WTC11 (cell line): ENCODE measurements at regions not wholly inside any gene's neighbourhood (a gene's known extent, or its start where the extent isn't known, plus 50 kb on each side); places are given as distances from the start of the nearest gene placed in this dataset.
"Not testable (repeated sequence)": the region's sequence is repeated elsewhere in the genome, so short reads cannot be mapped to it uniquely, and the experiment has no call there.

ENCODE experiments used
- ATAC-seq: fragments of 200-7000 bp; cut with Tn5 transposase; 2 replicates; pipeline ENCODE4 v1.10.0; 2021; ENCODE audit warnings: mild to moderate bottlenecking, moderate library complexity
- CTCF ChIA-PET: fragments of 300-600 bp; sonication (Branson Sonifier 250); formaldehyde crosslinking; loops from one replicate; lab custom pipeline; 2021; ENCODE audit warnings: antibody characterized with exemption; lab: Charles Lee
- POLR2A ChIA-PET: fragments of 350-600 bp; sonication (Branson Sonifier 250); formaldehyde crosslinking; loops from one replicate; lab custom pipeline; 2021; ENCODE audit warnings: antibody characterized with exemption; lab: Charles Lee
- DNase-seq: peaks from one replicate; pipeline ENCODE4 v3.0.0; 2021; ENCODE audit warnings: low spot score
- H3K27ac Mint-ChIP-seq: 2 replicates; pipeline ENCODE4 v1.8.0; 2021; ENCODE audit warnings: mixed read lengths
- H3K27me3 Mint-ChIP-seq: 2 replicates; pipeline ENCODE4 v1.8.0; 2021; ENCODE audit warnings: low read depth, mild to moderate bottlenecking, moderate library complexity, mixed read lengths
- H3K36me3 Mint-ChIP-seq: 2 replicates; pipeline ENCODE4 v1.8.0; 2021; ENCODE audit warnings: mixed read lengths
- H3K4me1 Mint-ChIP-seq: 2 replicates; pipeline ENCODE4 v1.8.0; 2022; ENCODE audit warnings: mixed read lengths
- H3K4me3 Mint-ChIP-seq: 2 replicates; pipeline ENCODE4 v1.8.0; 2021; ENCODE audit warnings: mild to moderate bottlenecking, moderate library complexity, mixed read lengths
- H3K9me3 Mint-ChIP-seq: 2 replicates; pipeline ENCODE4 v1.8.0; 2021; ENCODE audit warnings: mixed read lengths
- ATF1 ChIP-seq: sonication (generic); formaldehyde crosslinking; IDR thresholded peaks from 2 replicates; pipeline ENCODE4 v1.8.1; 2023; ENCODE audit warnings: mild to moderate bottlenecking, moderate library complexity, missing genetic modification reagents
- CBFB ChIP-seq: sonication (generic); formaldehyde crosslinking; IDR thresholded peaks from 2 replicates; pipeline ENCODE4 v1.8.1; 2022; ENCODE audit warnings: mild to moderate bottlenecking, low read depth, missing genetic modification reagents
- CDX4 ChIP-seq: fragments of 250-450 bp; sonication (Bioruptor Pico); IDR thresholded peaks from 2 replicates; pipeline ENCODE4 v1.9.0; 2021; ENCODE audit warnings: moderate library complexity, mild to moderate bottlenecking, inconsistent platforms, borderline replicate concordance
- CREB1 ChIP-seq: sonication (generic); formaldehyde crosslinking; IDR thresholded peaks from 2 replicates; pipeline ENCODE4 v1.8.0; 2023; ENCODE audit warnings: mild to moderate bottlenecking, missing genetic modification reagents
- CREM ChIP-seq: sonication (generic); formaldehyde crosslinking; IDR thresholded peaks from 2 replicates; pipeline ENCODE4 v1.8.1; 2022; ENCODE audit warnings: mild to moderate bottlenecking, missing genetic modification reagents, moderate library complexity
- CTCF ChIP-seq: fragments of 200-600 bp; IDR thresholded peaks from 2 replicates; pipeline ENCODE4 v1.8.0; 2022; ENCODE audit warnings: antibody characterized with exemption
- ELF4 ChIP-seq: sonication (generic); formaldehyde crosslinking; IDR thresholded peaks from 2 replicates; pipeline ENCODE4 v1.8.1; 2022; ENCODE audit warnings: low read depth, mild to moderate bottlenecking, moderate library complexity, missing genetic modification reagents
- EMX1 ChIP-seq: fragments of 250-450 bp; sonication (Bioruptor Pico); IDR thresholded peaks from 2 replicates; pipeline ENCODE4 v1.8.0; 2021; ENCODE audit warnings: mild to moderate bottlenecking
- ETV6 ChIP-seq: sonication (generic); formaldehyde crosslinking; IDR thresholded peaks from 2 replicates; pipeline ENCODE4 v1.8.1; 2022; ENCODE audit warnings: mild to moderate bottlenecking, missing genetic modification reagents
- FOXP1 ChIP-seq: sonication (generic); formaldehyde crosslinking; IDR thresholded peaks from 2 replicates; pipeline ENCODE4 v1.8.0; 2022; ENCODE audit warnings: missing genetic modification reagents, mild to moderate bottlenecking, moderate library complexity, borderline replicate concordance
- GTF2I ChIP-seq: fragments of 250-450 bp; sonication (Bioruptor Pico); conservative IDR thresholded peaks from 2 replicates; pipeline ENCODE4 v1.4.0; 2021; ENCODE audit warnings: mild to moderate bottlenecking
- MLX ChIP-seq: sonication (generic); formaldehyde crosslinking; IDR thresholded peaks from 2 replicates; pipeline ENCODE4 v1.8.1; 2023; ENCODE audit warnings: mild to moderate bottlenecking, missing genetic modification reagents, moderate library complexity
- NFATC4 ChIP-seq: fragments of 250-450 bp; sonication (Bioruptor Pico); IDR thresholded peaks from 2 replicates; pipeline ENCODE4 v1.9.0; 2021; ENCODE audit warnings: mild to moderate bottlenecking
- OVOL2 ChIP-seq: fragments of 250-450 bp; sonication (Bioruptor Pico); IDR thresholded peaks from 2 replicates; pipeline ENCODE4 v1.9.0; 2021; ENCODE audit warnings: mild to moderate bottlenecking, borderline replicate concordance
- PREB ChIP-seq: sonication (generic); formaldehyde crosslinking; IDR thresholded peaks from 2 replicates; pipeline ENCODE4 v1.8.1; 2022; ENCODE audit warnings: mild to moderate bottlenecking, missing genetic modification reagents, moderate library complexity, borderline replicate concordance
- RELA ChIP-seq: sonication (generic); formaldehyde crosslinking; IDR thresholded peaks from 2 replicates; pipeline ENCODE4 v1.8.1; 2022; ENCODE audit warnings: missing genetic modification reagents, mild to moderate bottlenecking, borderline replicate concordance
- ZBTB21 ChIP-seq: sonication (generic); formaldehyde crosslinking; IDR thresholded peaks from 2 replicates; pipeline ENCODE4 v1.8.1; 2023; ENCODE audit warnings: mild to moderate bottlenecking, missing genetic modification reagents, borderline replicate concordance
- ZBTB43 ChIP-seq: sonication (generic); formaldehyde crosslinking; IDR thresholded peaks from 2 replicates; pipeline ENCODE4 v1.8.1; 2023; ENCODE audit warnings: mild to moderate bottlenecking, missing genetic modification reagents
- ZNF263 ChIP-seq: sonication (generic); formaldehyde crosslinking; IDR thresholded peaks from 2 replicates; pipeline ENCODE4 v1.8.1; 2022; ENCODE audit warnings: low read depth, mild to moderate bottlenecking, moderate library complexity, missing genetic modification reagents
- ZNF512 ChIP-seq: sonication (generic); formaldehyde crosslinking; IDR thresholded peaks from 2 replicates; pipeline ENCODE4 v1.8.1; 2022; ENCODE audit warnings: missing genetic modification reagents, borderline replicate concordance
- ZSCAN18 ChIP-seq: fragments of 250-450 bp; sonication (Bioruptor Pico); IDR thresholded peaks from 2 replicates; pipeline ENCODE4 v2.1.2; 2022; ENCODE audit warnings: mild to moderate bottlenecking, moderate library complexity

GRCh38 chr7:52735656-52736055 is 299.8 kb upstream of the POM121L12 start:
- ChIA-PET POLR2A (no interaction called here), CTCF (no interaction called here)
- Mint-ChIP-seq H3K36me3 (peaks cover 13% of the 10 kb centered on the region), H3K4me1 (peaks cover 1% of the 10 kb centered on the region), H3K27me3 (peaks cover 10% of the 10 kb centered on the region), H3K27ac (no peak overlapping the region), H3K9me3 (peaks cover 26% of the 10 kb centered on the region), H3K4me3 (no peak overlapping the region)
- no peak for TF ChIP-seq ATF1 (CRISPR knock-in tag)
- DNase-seq, result no peak
- no peak for ATAC-seq

GRCh38 chr7:52728683-52729082 is 306.8 kb upstream of the POM121L12 start:
- H3K4me1 Mint-ChIP-seq, DNase-seq, H3K27ac Mint-ChIP-seq, H3K4me3 Mint-ChIP-seq, POLR2A ChIA-PET, H3K27me3 Mint-ChIP-seq, CTCF ChIA-PET, ATAC-seq, H3K36me3 Mint-ChIP-seq: not testable (repeated sequence)
- peaks cover 20% of the 10 kb centered on the region for H3K9me3 Mint-ChIP-seq

- no peaks in the 10 kb centered on the region for H3K27me3 Mint-ChIP-seq
- DNase-seq (no peak), ATAC-seq (no peak)
- CTCF ChIA-PET, result no interaction called here
- TF ChIP-seq CTCF, result no peak
- TF ChIP-seq CBFB (CRISPR knock-in tag), result no peak
- TF ChIP-seq ZNF263, result no peak
- TF ChIP-seq RELA (CRISPR knock-in tag), result no peak
- TF ChIP-seq ZNF512 (CRISPR knock-in tag), result no peak
- no peak for TF ChIP-seq PREB (CRISPR knock-in tag)
- POLR2A ChIA-PET, result no interaction called here
- peaks cover 21% of the 10 kb centered on the region for H3K9me3 Mint-ChIP-seq
- no peak overlapping the region for H3K27ac Mint-ChIP-seq
- peaks cover 8% of the 10 kb centered on the region for H3K4me1 Mint-ChIP-seq
- H3K4me3 Mint-ChIP-seq, result no peak overlapping the region
- H3K36me3 Mint-ChIP-seq, result peaks cover 7% of the 10 kb centered on the region
These were observed 307.8 kb upstream of the POM121L12 start for GRCh38 chr7:52727632-52728031.

- CTCF ChIA-PET, result no interaction called here
- no peak overlapping the region for H3K4me3 Mint-ChIP-seq
- H3K9me3 Mint-ChIP-seq, result peaks cover 18% of the 10 kb centered on the region
- no peaks in the 10 kb centered on the region for H3K27me3 Mint-ChIP-seq
- no peak for ATAC-seq
- POLR2A ChIA-PET, result no interaction called here
- no peak overlapping the region for H3K27ac Mint-ChIP-seq
- DNase-seq, result no peak
- peaks cover 4% of the 10 kb centered on the region for H3K36me3 Mint-ChIP-seq
- H3K4me1 Mint-ChIP-seq, result peaks cover 8% of the 10 kb centered on the region
- no peak for TF ChIP-seq OVOL2 (CRISPR knock-in tag)
- no peak for TF ChIP-seq CREM (CRISPR knock-in tag)
- TF ChIP-seq EMX1 (CRISPR knock-in tag), result no peak
- TF ChIP-seq ZSCAN18 (CRISPR knock-in tag), result no peak
- TF ChIP-seq NFATC4 (CRISPR knock-in tag), result no peak
- TF ChIP-seq ELF4 (CRISPR knock-in tag), result no peak
- TF ChIP-seq ETV6 (CRISPR knock-in tag), result no peak
- TF ChIP-seq FOXP1, result no peak
- no peak for TF ChIP-seq ZBTB43
- TF ChIP-seq GTF2I (CRISPR knock-in tag), result no peak
- no peak for TF ChIP-seq CDX4
- TF ChIP-seq CREB1 (CRISPR knock-in tag), result no peak
- TF ChIP-seq ZBTB21, result no peak
- TF ChIP-seq MLX (CRISPR knock-in tag), result no peak
These were observed 308.4 kb upstream of the POM121L12 start for GRCh38 chr7:52726986-52727385.
